HG03520 (cell line): ENCODE measurements at regions not wholly inside any gene's neighbourhood (a gene's known extent, or its start where the extent isn't known, plus 50 kb on each side); places are given as distances from the start of the nearest gene placed in this dataset.
"Not testable (repeated sequence)": the region's sequence is repeated elsewhere in the genome, so short reads cannot be mapped to it uniquely, and the experiment has no call there.

ENCODE experiments used
- ATAC-seq: cut with Tn5 transposase; IDR thresholded peaks from one replicate; pipeline ENCODE4 v1.9.1; 2021; ENCODE audit warnings: mild to moderate bottlenecking, moderate library complexity; ENCODE audit not compliant: unreplicated experiment

DNA sequence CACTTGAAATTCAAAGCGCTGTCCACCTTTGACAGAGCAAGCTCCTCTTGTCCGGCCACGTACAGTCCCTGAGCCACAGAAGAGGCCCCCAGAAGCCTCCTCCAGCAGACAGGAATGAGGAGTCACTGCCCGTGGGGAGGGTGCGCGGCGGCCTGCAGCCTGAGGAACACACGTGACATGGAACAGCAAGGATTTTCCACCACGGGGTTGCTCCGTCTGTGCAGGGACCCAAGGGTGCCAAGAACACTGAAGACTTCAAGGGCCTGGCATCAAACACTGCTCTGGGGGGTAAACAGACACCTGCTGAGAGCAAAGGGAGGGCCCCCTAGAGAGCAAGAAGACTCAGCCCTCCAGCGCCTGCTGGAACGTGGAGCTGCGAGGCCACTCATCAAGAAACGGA lies 237.9 kb upstream of the SGCG start:
- not testable (repeated sequence) for ATAC-seq

DNA sequence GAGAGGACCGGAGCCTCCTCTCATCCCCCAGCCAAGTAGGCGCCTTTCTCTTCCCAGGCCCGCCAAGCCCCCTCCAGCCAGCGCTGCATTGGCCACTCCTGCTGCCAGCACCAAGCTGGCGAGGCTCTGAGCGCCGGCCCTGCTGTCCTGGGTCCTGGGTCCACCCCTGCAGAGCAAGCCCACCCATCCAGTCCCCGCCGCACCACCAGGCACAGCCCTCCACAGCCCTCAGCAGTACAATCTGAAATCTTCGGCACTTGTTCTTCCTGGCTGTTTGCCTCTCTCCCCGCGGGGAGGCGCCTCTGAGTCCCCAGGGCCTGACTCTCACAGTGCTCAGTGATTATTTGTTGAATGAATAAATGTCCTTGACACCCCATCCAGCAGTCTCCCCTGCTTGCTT lies 236.4 kb upstream of the SGCG start:
- no peak for ATAC-seq

DNA sequence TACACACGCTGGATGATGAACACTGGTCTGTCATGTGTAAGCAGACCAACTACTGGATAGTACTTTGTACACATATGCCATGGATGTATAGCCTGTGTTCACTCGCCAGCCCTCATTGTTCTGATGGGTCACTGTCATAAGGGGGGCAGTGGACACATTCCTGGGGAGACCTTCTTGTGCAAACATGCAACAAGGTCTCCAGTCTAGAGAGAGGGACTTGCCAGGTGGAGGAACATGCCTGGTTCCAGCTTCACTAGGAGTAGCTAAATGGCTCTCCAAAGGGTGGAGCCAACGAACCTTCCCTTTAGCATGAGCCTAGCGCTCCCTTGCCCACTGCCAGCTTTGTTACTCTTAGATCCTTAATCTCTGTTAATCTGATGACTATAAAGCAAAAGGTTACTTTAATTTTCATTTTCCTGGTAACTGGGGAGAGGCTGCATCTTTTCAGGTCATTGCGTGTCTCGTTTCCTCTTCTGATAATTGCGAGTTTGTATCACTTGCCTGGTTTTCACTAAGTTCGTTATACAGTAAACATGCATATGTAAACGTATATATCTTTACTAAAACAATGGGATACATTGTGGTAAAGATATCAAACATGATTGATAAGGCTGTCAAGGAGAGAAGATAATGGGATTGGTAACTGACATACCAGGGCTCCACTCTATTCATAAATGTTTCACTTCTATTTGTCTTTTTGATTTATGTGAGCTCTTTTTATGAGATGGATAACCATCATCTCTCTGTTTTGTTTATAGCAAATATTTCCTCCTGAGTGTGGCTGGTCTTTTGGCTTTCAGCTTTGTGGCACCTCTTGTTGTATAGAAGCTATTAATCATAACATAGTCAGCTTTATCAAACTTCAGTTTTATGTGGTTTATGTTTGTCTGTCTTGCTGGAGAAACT lies 235.2 kb upstream of the SGCG start:
- no peak for ATAC-seq

- ATAC-seq = no peak
Observed at GRCh38 chr13:22948421-22948820, 232.4 kb upstream of the SGCG start.

DNA sequence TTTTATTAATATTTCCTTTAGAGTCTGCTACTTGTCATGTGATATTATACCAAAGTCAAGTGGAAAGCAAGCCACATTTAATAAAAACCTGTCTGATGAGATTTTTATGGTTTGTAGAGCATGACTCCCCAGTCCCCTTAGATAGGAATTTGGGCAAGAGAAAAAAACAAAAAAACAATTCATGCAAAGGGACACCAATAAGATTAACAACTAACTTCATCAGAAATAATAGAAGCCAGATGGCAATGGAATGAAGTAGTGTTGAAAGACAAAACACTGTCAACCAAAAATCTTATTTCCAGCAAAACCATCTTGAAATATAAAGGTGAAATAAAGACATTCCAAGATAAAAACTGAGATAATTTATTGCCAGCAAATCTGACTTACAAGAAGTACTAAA lies 228.8 kb upstream of the SGCG start:
- not testable (repeated sequence) for ATAC-seq

DNA sequence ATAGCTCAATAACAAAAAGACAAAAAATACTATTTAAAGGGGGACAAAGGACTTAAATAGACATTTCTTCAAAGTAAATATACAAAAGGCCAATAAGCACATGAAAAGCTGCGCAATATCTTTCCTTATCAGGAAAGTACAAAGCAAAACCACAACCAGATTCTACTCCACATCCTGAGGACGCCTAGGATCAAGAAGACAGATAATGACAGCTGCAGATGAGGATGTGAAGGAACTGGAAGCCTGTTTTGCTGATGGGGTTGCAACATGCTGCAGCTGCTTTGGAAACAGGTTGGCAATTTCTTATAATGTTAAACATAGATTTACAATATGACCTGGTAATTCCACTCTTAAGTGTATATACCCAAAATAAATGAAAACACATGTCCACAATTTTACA lies 225.6 kb upstream of the SGCG start:
- ATAC-seq = not testable (repeated sequence)

GRCh38 chr13:22956456-22957115 lies 224.2 kb upstream of the SGCG start:
- not testable (repeated sequence) for ATAC-seq

GRCh38 chr13:22959859-22960258 lies 220.9 kb upstream of the SGCG start:
- ATAC-seq = not testable (repeated sequence)

- no peak for ATAC-seq
Observed at GRCh38 chr13:22960827-22961226, 220.0 kb upstream of the SGCG start.

- not testable (repeated sequence) for ATAC-seq
Observed at GRCh38 chr13:22961342-22961741, 219.4 kb upstream of the SGCG start.

- ATAC-seq = no peak
Observed at GRCh38 chr13:22961835-22962537, 218.8 kb upstream of the SGCG start.

GRCh38 chr13:22963384-22964053 lies 217.3 kb upstream of the SGCG start:
- ATAC-seq = not testable (repeated sequence)

- no peak for ATAC-seq
Observed at GRCh38 chr13:22964245-22964966, 216.4 kb upstream of the SGCG start.

GRCh38 chr13:22965011-22965857 lies 215.5 kb upstream of the SGCG start:
- not testable (repeated sequence) for ATAC-seq

DNA sequence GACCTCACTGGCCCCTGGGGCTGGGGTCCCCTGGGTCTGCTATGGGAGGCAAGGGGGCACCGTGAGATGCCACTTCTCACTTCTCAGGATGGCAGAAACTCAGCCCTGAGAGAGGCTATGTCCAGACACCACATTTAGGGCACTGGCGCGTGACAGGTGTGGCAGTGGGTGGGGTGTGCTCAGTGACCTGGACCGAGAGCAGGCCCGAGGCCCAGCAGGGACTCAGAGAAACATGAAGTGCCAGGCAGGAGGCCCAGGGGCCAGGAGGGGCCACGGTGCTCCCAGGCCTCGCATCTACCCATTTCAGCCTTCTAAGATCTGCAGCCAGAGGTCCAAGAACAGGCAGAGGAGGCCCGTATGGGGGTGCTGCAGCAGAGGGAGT lies 214.9 kb upstream of the SGCG start:
- ATAC-seq = not testable (repeated sequence)

DNA sequence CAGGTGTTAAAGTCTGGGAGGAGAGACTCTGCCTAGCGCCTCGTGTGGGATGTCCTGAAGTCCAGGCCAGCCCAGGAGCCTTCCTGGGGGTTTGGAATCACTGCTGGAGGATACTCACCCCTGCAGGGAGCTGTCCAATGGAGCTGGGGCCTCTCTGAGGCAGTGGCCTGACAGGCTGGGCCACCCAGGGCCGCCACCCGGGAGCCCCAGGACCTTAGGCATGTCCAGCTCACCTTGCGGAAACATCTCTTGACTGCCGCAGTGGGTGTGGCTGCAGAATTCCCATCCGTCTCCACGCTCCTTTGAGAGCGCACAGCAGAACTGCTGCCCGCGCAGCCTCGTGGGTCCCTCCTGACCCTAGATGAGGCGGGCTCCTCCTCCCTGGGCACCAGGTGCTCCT lies 214.0 kb upstream of the SGCG start:
- not testable (repeated sequence) for ATAC-seq

DNA sequence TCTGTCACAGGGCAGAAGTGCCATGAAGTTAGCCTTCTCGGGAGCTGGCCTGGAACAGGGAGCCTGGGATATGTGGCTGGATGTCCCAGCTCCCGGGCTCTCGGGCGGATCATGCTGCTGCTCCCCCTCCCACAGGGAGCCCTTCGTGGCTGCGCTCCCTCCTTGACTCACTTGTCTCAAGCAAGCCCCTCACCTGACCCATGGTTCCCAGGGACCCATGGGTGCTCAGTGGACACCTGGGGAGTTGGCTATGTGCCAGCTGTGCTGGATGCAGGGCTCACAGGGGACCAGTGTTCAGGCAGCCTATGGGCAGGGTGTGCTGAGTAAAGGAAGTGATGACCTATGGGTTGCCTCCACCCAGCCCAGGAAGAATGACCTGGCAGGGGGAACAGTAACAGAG lies 213.1 kb upstream of the SGCG start:
- no peak for ATAC-seq

GRCh38 chr13:22979952-22980351 lies 200.8 kb upstream of the SGCG start:
- no peak for ATAC-seq

- no peak for ATAC-seq
Observed at GRCh38 chr13:22980936-22981335, 199.8 kb upstream of the SGCG start.
